VCaP (cell line): ENCODE measurements at regions not wholly inside any gene's neighbourhood (a gene's known extent, or its start where the extent isn't known, plus 50 kb on each side); places are given as distances from the start of the nearest gene placed in this dataset.
"Not testable (repeated sequence)": the region's sequence is repeated elsewhere in the genome, so short reads cannot be mapped to it uniquely, and the experiment has no call there.

Source experiments
- H3K27ac ChIP-seq: fragments of 450-650 bp; 2 replicates; pipeline ENCODE4 v1.5.1; 2017
- TF ChIP-seq, protein P1 (sequence below): fragments of 450-650 bp; conservative IDR thresholded peaks from 2 replicates; pipeline ENCODE4 v1.5.1; 2017; ENCODE audit warnings: mild to moderate bottlenecking, moderate library complexity

DNA sequence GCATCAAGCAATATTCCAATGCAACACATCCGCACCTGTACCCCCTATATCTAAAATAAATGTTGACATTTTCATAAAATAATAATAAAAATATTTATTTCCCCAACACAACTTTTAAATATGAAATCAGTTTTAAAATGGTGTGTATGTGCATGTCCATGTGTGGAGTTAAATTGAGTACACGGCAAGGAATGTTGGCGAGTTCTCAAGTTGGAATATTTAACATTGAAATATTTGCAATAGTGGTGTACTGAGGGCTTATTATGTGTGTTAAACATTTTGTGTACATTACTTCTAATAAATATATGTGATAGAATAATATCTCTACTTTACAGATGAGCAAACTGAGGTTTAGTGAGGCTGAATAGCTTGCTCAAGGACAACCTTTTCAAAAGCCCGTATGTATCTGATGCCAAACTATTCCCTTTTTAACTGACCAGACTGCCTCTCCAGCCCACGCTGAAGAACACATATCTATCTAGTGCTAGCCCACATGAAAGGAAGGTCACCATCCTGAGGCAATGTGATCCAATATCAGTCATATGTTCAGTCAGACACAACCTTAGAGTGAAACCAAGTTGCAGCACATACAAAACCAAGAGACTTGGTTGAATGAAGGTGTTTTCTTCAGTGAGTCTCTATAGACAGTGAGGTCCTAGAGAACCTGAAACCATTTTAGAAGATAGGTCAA is 192.2 kb upstream of the CDH11 start:
- H3K27ac ChIP-seq, result no peak overlapping the region
- TF ChIP-seq, protein P1, sequence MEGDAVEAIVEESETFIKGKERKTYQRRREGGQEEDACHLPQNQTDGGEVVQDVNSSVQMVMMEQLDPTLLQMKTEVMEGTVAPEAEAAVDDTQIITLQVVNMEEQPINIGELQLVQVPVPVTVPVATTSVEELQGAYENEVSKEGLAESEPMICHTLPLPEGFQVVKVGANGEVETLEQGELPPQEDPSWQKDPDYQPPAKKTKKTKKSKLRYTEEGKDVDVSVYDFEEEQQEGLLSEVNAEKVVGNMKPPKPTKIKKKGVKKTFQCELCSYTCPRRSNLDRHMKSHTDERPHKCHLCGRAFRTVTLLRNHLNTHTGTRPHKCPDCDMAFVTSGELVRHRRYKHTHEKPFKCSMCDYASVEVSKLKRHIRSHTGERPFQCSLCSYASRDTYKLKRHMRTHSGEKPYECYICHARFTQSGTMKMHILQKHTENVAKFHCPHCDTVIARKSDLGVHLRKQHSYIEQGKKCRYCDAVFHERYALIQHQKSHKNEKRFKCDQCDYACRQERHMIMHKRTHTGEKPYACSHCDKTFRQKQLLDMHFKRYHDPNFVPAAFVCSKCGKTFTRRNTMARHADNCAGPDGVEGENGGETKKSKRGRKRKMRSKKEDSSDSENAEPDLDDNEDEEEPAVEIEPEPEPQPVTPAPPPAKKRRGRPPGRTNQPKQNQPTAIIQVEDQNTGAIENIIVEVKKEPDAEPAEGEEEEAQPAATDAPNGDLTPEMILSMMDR, result no peak

DNA sequence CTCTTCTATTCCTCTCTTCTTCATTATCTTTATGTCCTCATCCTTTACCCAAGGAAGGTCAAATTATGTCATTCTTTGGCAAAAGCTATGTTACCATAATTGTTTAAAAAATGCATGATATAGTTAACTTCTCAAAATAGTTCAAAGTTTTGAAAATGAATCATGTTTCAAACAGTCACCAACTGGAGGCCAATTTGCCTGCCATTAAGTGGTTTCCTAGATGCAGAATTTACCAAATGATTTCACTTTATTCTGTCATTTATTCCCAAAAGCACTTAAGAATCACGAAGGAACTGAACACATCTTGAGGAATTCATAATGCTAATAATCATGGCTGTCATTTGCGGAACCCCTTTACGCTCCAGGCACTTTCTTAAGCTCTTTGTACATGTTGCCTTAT is 190.9 kb upstream of the CDH11 start:
- TF ChIP-seq, protein P1, result no peak

DNA sequence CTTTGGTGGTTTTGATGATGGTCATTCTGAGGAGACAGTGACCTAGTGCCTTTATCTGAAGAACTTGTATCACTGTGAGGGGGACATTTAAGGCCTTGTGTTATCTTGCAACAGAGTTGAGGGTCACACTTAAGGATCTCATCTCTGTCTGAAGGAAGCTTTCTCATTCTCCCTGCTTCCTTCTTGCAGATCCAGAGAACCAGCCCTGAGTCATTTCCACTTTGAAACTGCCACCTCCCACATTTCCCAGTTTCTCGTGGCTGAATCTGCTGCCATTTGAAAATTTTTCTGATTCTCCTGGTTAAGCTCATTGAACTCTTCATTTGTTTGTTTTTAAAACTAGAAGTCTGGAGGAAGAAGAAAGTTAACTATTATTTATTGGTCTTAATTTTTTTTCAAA is 190.2 kb upstream of the CDH11 start:
- TF ChIP-seq, protein P1, result no peak
- no peak overlapping the region for H3K27ac ChIP-seq

More for the DNA sequence above, 190.9 kb upstream of the CDH11 start:
- no peak overlapping the region for H3K27ac ChIP-seq

DNA sequence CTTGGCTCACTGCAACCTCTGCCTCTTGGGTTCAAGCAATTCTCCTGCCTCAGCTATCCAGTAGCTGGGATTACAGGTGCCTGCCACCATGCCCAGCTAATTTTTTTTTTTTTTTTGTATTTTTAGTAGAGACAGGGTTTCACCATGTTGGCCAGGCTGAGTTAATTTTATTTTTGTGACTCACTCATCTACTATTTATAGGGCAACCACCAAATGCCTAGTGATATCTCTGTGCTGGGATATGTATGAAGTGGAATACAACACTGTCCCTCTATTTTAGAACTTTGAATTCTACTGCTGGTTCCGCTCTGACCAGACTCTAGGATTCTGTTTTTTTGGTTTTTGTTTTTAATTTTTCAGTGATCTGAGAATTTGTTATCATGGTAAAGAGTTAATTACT is 188.6 kb upstream of the CDH11 start:
- H3K27ac ChIP-seq, result not testable (repeated sequence)

DNA sequence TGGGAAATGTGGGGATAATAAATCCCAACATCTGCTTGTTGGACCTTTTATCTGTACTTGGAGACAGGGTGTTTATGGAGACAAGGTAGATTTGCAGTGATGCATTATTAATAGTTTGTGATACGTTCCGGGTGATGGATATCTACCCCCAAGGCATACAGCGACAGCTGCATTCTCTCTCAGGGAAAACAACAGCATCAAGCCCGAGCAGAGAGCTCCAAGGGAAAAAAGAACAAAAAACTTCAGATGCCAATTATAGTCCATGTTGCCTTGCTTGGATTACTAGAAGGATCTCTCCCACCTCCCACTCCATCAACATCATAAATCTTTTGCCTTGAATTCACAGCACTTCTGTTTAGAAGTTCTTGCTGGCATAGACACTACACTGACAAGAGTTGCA is 187.5 kb upstream of the CDH11 start:
- TF ChIP-seq, protein P1, result no peak
- no peak overlapping the region for H3K27ac ChIP-seq

DNA sequence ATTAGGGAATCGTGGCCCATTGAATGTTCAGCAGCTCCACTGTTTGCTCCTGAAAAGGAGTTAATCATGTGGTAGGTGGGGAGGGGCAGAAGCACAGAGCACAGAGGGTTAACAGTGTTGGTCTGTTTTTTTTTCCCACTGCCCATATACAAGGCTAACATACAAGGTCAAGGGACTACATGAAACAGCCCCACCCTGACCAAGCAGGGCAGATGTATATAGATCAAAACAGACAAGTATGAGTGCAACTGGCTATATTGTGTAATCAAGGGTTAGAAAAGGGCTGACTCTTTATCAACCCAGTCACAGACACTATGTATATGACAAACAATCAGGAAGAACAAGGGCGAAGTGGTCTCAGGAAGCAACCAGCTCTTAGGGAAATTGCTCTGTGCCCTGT is 186.6 kb upstream of the CDH11 start:
- no peak overlapping the region for H3K27ac ChIP-seq
- TF ChIP-seq, protein P1, result no peak

DNA sequence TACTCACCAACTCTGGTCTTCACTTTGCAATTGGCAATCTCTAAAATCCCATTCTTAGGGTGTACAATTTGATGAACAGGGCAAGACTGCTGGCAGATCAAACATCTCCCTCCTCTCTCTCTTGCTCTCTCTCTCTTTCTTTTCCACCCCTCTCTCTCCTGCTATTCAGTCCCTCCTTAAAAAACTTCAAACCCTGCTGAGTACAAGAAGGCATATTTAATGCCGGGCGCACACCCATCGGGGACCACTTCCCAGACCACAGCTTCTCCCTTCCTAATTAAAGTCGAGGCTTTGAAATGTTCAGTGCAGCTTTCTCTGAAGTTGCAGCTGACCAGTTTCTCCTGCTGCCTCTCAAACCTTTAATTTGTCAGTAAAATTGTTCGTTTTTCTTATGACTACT is 185.4 kb upstream of the CDH11 start:
- TF ChIP-seq, protein P1, result no peak

DNA sequence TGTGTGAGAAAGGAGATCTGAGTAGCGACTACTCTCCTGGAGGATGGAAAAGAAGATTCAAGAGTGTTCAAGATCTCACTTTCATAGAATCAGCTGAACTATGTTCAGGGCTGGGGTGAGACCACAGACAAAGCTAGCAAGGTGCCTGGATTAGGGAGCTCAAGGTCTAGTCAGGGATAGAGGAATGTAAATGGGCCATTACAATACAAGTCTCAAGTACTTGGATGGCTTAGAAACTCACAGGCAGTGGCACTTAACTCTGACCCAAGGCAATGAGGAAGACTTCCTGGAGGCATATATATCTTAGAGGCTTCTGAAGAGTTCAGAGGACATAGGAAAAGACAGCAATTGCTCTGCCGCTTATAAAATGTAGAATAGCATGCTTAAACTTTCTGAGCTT is 184.9 kb upstream of the CDH11 start:
- TF ChIP-seq, protein P1, result no peak
- H3K27ac ChIP-seq, result no peak overlapping the region

More for the DNA sequence above, 185.4 kb upstream of the CDH11 start:
- H3K27ac ChIP-seq, result no peak overlapping the region
